ENCODE measurements at regions not wholly inside any gene's neighbourhood (a gene's known extent, or its start where the extent isn't known, plus 50 kb on each side); places are given as distances from the start of the nearest gene placed in this dataset.
"Not testable (repeated sequence)": the region's sequence is repeated elsewhere in the genome, so short reads cannot be mapped to it uniquely, and the experiment has no call there.

DNA sequence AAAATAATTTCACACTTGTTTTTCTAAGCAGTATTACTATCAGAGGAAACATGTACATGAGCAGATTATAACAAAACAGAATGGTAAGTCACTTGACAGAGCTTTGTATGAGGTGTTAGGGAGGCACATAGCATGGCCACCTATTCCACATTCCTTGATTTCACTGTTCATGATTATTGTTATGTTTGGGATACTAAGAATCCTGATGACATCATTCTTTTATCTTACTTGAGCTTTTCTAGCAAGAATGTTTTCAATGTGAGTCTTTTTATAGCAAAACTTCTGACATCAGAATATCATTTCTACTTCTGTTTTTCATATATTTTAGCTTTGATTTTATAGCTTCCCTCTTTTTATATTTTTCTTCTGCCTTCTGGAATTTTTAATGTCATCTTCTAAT is 208.2 kb downstream of the DMRTA1 start:
- H3K79me2 ChIP-seq (replicated peaks; ENCODE audit: insufficient read depth, low read length) = no peaks in the 10 kb centered on the region
- H3K4me3 ChIP-seq (ENCODE audit: low read length) = no peak overlapping the region
- H3K27ac ChIP-seq (ENCODE audit: low read length) = no peak overlapping the region
- H3K36me3 ChIP-seq (ENCODE audit: insufficient read depth, low read length) = no peaks in the 10 kb centered on the region
- TF ChIP-seq, protein P1, sequence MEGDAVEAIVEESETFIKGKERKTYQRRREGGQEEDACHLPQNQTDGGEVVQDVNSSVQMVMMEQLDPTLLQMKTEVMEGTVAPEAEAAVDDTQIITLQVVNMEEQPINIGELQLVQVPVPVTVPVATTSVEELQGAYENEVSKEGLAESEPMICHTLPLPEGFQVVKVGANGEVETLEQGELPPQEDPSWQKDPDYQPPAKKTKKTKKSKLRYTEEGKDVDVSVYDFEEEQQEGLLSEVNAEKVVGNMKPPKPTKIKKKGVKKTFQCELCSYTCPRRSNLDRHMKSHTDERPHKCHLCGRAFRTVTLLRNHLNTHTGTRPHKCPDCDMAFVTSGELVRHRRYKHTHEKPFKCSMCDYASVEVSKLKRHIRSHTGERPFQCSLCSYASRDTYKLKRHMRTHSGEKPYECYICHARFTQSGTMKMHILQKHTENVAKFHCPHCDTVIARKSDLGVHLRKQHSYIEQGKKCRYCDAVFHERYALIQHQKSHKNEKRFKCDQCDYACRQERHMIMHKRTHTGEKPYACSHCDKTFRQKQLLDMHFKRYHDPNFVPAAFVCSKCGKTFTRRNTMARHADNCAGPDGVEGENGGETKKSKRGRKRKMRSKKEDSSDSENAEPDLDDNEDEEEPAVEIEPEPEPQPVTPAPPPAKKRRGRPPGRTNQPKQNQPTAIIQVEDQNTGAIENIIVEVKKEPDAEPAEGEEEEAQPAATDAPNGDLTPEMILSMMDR (IDR thresholded peaks at IDR 0.05; ENCODE audit: poor library complexity, severe bottlenecking) = no peak
- TF ChIP-seq EZH2 (IDR thresholded peaks at IDR 0.05; ENCODE audit: borderline replicate concordance, insufficient read depth, low read length, poor library complexity, severe bottlenecking) (no peak), MXI1 (conservative IDR thresholded peaks at IDR 0.05; ENCODE audit: poor library complexity, severe bottlenecking) (no peak), TAF1 (IDR thresholded peaks at IDR 0.05; ENCODE audit: low read depth) (no peak), EP300 (conservative IDR thresholded peaks at IDR 0.05; ENCODE audit: poor library complexity, severe bottlenecking) (no peak), POLR2AphosphoS5 (IDR thresholded peaks at IDR 0.05) (no peak), RAD21 (conservative IDR thresholded peaks at IDR 0.05) (no peak), SMC3 (conservative IDR thresholded peaks at IDR 0.05; ENCODE audit: poor library complexity) (no peak)
- TF ChIP-seq, protein P2, sequence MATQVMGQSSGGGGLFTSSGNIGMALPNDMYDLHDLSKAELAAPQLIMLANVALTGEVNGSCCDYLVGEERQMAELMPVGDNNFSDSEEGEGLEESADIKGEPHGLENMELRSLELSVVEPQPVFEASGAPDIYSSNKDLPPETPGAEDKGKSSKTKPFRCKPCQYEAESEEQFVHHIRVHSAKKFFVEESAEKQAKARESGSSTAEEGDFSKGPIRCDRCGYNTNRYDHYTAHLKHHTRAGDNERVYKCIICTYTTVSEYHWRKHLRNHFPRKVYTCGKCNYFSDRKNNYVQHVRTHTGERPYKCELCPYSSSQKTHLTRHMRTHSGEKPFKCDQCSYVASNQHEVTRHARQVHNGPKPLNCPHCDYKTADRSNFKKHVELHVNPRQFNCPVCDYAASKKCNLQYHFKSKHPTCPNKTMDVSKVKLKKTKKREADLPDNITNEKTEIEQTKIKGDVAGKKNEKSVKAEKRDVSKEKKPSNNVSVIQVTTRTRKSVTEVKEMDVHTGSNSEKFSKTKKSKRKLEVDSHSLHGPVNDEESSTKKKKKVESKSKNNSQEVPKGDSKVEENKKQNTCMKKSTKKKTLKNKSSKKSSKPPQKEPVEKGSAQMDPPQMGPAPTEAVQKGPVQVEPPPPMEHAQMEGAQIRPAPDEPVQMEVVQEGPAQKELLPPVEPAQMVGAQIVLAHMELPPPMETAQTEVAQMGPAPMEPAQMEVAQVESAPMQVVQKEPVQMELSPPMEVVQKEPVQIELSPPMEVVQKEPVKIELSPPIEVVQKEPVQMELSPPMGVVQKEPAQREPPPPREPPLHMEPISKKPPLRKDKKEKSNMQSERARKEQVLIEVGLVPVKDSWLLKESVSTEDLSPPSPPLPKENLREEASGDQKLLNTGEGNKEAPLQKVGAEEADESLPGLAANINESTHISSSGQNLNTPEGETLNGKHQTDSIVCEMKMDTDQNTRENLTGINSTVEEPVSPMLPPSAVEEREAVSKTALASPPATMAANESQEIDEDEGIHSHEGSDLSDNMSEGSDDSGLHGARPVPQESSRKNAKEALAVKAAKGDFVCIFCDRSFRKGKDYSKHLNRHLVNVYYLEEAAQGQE (IDR thresholded peaks at IDR 0.05; ENCODE audit: borderline replicate concordance) = no peak
- no peaks in the 10 kb centered on the region for H3K27me3 ChIP-seq (ENCODE audit: insufficient read depth, low read depth, low read length)
- no peaks in the 10 kb centered on the region for H3F3A ChIP-seq (ENCODE audit: insufficient read depth, low read length, poor library complexity, severe bottlenecking)
- no peak overlapping the region for H3K9ac ChIP-seq (ENCODE audit: low read length)
- H3K4me2 ChIP-seq (ENCODE audit: low read length) = no peak overlapping the region
- H3K9me3 ChIP-seq (ENCODE audit: low read length) = no peaks in the 10 kb centered on the region
- H2AFZ ChIP-seq (ENCODE audit: low read depth, low read length) = no peak overlapping the region
- H3K9me2 ChIP-seq (ENCODE audit: insufficient read depth, low read length) = no peaks in the 10 kb centered on the region
- no peaks in the 10 kb centered on the region for H4K20me1 ChIP-seq (ENCODE audit: insufficient read depth)

DNA sequence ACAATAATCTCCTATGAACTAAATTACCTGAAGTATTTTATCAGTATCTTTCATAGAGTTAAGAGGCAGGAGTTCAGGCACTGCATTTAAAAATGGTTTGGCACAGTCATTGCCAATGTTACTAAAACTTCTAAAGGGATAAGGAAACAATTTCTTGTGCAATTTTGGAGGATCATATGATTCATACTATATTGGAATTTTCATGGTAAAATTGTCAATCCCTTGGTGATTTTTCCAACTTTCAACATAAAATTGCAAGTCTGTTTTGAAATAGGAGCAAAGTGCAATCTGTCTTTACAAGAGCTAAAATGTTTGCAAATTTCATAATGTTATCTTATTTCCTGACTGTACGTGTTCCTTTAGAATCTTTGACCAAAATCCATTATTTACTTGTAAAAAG is 211.1 kb downstream of the DMRTA1 start:
- Histone ChIP-seq H4K20me1 (ENCODE audit: insufficient read depth) (no peaks in the 10 kb centered on the region), H2AFZ (ENCODE audit: low read depth, low read length) (no peak overlapping the region), H3F3A (ENCODE audit: insufficient read depth, low read length, poor library complexity, severe bottlenecking) (no peaks in the 10 kb centered on the region), H3K4me2 (ENCODE audit: low read length) (no peak overlapping the region), H3K9me2 (ENCODE audit: insufficient read depth, low read length) (no peaks in the 10 kb centered on the region), H3K9me3 (ENCODE audit: low read length) (no peaks in the 10 kb centered on the region), H3K27me3 (ENCODE audit: insufficient read depth, low read depth, low read length) (no peaks in the 10 kb centered on the region), H3K9ac (ENCODE audit: low read length) (no peak overlapping the region), H3K27ac (ENCODE audit: low read length) (no peak overlapping the region), H3K4me3 (ENCODE audit: low read length) (no peak overlapping the region), H3K36me3 (ENCODE audit: insufficient read depth, low read length) (no peaks in the 10 kb centered on the region), H3K79me2 (replicated peaks; ENCODE audit: insufficient read depth, low read length) (no peaks in the 10 kb centered on the region)
- TF ChIP-seq, protein P1 (IDR thresholded peaks at IDR 0.05; ENCODE audit: poor library complexity, severe bottlenecking) = no peak
- TF ChIP-seq EP300 (conservative IDR thresholded peaks at IDR 0.05; ENCODE audit: poor library complexity, severe bottlenecking) (no peak), RAD21 (conservative IDR thresholded peaks at IDR 0.05) (no peak), SMC3 (conservative IDR thresholded peaks at IDR 0.05; ENCODE audit: poor library complexity) (no peak), MXI1 (conservative IDR thresholded peaks at IDR 0.05; ENCODE audit: poor library complexity, severe bottlenecking) (no peak), POLR2AphosphoS5 (IDR thresholded peaks at IDR 0.05) (no peak), EZH2 (IDR thresholded peaks at IDR 0.05; ENCODE audit: borderline replicate concordance, insufficient read depth, low read length, poor library complexity, severe bottlenecking) (no peak), TAF1 (IDR thresholded peaks at IDR 0.05; ENCODE audit: low read depth) (no peak)
- TF ChIP-seq, protein P2 (IDR thresholded peaks at IDR 0.05; ENCODE audit: borderline replicate concordance) = no peak

DNA sequence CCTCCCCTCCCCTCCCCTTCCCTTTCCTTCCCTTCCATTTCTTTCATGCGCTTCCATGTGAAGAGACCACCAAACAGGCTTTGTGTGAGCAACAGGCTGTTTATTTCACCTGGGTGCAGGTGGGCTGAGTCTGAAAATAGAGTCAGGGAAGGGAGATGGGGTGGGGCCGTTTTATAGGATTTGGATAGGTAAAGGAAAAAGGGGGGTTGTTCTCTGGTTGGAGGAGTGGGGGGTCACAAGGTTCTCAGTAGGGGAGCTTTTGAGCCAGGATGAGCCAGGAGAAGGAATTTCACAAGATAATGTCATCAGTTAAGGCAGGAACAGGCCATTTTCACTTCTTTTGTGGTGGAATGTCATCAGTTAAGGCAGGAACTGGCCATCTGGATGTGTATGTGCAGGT is 211.9 kb downstream of the DMRTA1 start:
- not testable (repeated sequence) for H3K9me2 ChIP-seq (ENCODE audit: insufficient read depth, low read length); H3K9me3 ChIP-seq (ENCODE audit: low read length); H4K20me1 ChIP-seq (ENCODE audit: insufficient read depth)

More for the DNA sequence above, 211.9 kb downstream of the DMRTA1 start:
- not testable (repeated sequence) for H3K27ac ChIP-seq (ENCODE audit: low read length); H3K36me3 ChIP-seq (ENCODE audit: insufficient read depth, low read length); H3K9ac ChIP-seq (ENCODE audit: low read length); H2AFZ ChIP-seq (ENCODE audit: low read depth, low read length); H3K79me2 ChIP-seq (replicated peaks; ENCODE audit: insufficient read depth, low read length); H3K27me3 ChIP-seq (ENCODE audit: insufficient read depth, low read depth, low read length); H3F3A ChIP-seq (ENCODE audit: insufficient read depth, low read length, poor library complexity, severe bottlenecking); H3K4me3 ChIP-seq (ENCODE audit: low read length); H3K4me2 ChIP-seq (ENCODE audit: low read length)
